B cell (primary cell): ENCODE measurements at regions not wholly inside any gene's neighbourhood (a gene's known extent, or its start where the extent isn't known, plus 50 kb on each side); places are given as distances from the start of the nearest gene placed in this dataset.

Experiments used
- ATAC-seq: fragments of 200-7000 bp; cut with Tn5 transposase; one replicate; pipeline ENCODE4 v1.10.0; 2021; ENCODE audit warnings: low read depth, mild to moderate bottlenecking, moderate number of reproducible peaks, moderate library complexity
- CTCF ChIA-PET: fragments of 350-600 bp; sonication (Branson Sonifier 250); formaldehyde crosslinking; loops from one replicate; lab custom pipeline; 2021; ENCODE audit warnings: antibody characterized with exemption, inconsistent platforms; lab: Charles Lee
- POLR2A ChIA-PET: fragments of 350-600 bp; sonication (Branson Sonifier 250); formaldehyde crosslinking; loops from one replicate; lab custom pipeline; 2021; ENCODE audit warnings: antibody characterized with exemption; lab: Charles Lee
- DNase-seq: peaks from one replicate; pipeline ENCODE4 v3.0.0; 2013
- H2AFZ ChIP-seq: 2 replicates; pipeline ENCODE4 v1.6.1; 2012; ENCODE audit warnings: mild to moderate bottlenecking, low read depth, low read length; ENCODE audit not compliant: insufficient read depth, poor library complexity, severe bottlenecking
- H3K27ac ChIP-seq, 2 donors: 1 replicate in 1 of 2; 2 replicates in 1 of 2; pipeline ENCODE4 v1.5.1; 2012 to 2013; ENCODE audit warnings: low read length in 2 of 2, mild to moderate bottlenecking in 2 of 2, moderate library complexity in 1 of 2
- H3K27me3 ChIP-seq, 4 experiments: fragments of 200-600 bp in 1 of 4; sonication (generic) in 1 of 4; replicated peaks in 1 of 4; 1 replicate in 2 of 4; 2 replicates in 2 of 4; pipeline versions ENCODE4 v1.6.1 to v1.7.0; 2013 to 2016; ENCODE audit warnings: low read length in 3 of 4, mild to moderate bottlenecking in 2 of 4, mixed read lengths in 1 of 4, moderate library complexity in 1 of 4; ENCODE audit not compliant: insufficient read depth in 4 of 4, control insufficient read depth in 3 of 4; ENCODE audit errors: control extremely low read depth in 1 of 4
- H3K36me3 ChIP-seq, 2 experiments: replicated peaks in 1 of 2; 1 replicate in 1 of 2; 2 replicates in 1 of 2; pipeline versions ENCODE4 v1.6.1 to v1.7.1; 2013; ENCODE audit warnings: low read length in 1 of 2; ENCODE audit not compliant: insufficient read depth in 2 of 2, control insufficient read depth in 1 of 2; ENCODE audit errors: control extremely low read depth in 1 of 2, extremely low read depth in 1 of 2
- H3K4me1 ChIP-seq, 2 donors: fragments of 200-600 bp in 1 of 2; sonication (generic) in 1 of 2; 1 replicate in 1 of 2; 2 replicates in 1 of 2; pipeline versions ENCODE4 v1.5.1 to v1.6.1; 2013 to 2017; ENCODE audit warnings: low read length in 2 of 2; ENCODE audit not compliant: control insufficient read depth in 2 of 2, insufficient read depth in 2 of 2
- H3K4me2 ChIP-seq: replicated peaks from 2 replicates; pipeline ENCODE3; 2012; ENCODE audit warnings: mild to moderate bottlenecking, low read depth, low read length; ENCODE audit not compliant: poor library complexity, severe bottlenecking
- H3K4me3 ChIP-seq, 5 experiments: fragments of 200-600 bp in 1 of 5; sonication (generic) in 1 of 5; 1 replicate in 3 of 5; 2 replicates in 2 of 5; pipeline versions ENCODE4 v1.5.1 to v1.7.0; 2011 to 2016; ENCODE audit warnings: low read length in 4 of 5, mild to moderate bottlenecking in 4 of 5, low read depth in 2 of 5, control low read depth in 1 of 5, moderate library complexity in 1 of 5; ENCODE audit not compliant: insufficient read depth in 1 of 5; ENCODE audit errors: control extremely low read depth in 1 of 5, extremely low read depth in 1 of 5
- H3K79me2 ChIP-seq: fragments of 200-600 bp; sonication (generic); one replicate; pipeline ENCODE4 v1.6.0; 2016; ENCODE audit warnings: low read length; ENCODE audit not compliant: control insufficient read depth, insufficient read depth
- H3K9ac ChIP-seq: fragments of 200-600 bp; sonication (generic); 2 replicates; pipeline ENCODE4 v1.6.1; 2017; ENCODE audit warnings: mild to moderate bottlenecking, low read length, moderate library complexity
- H3K9me3 ChIP-seq, 3 donors: one replicate each; pipeline versions ENCODE4 v1.6.1 to v1.7.1; 2013; ENCODE audit warnings: low read length in 2 of 3; ENCODE audit not compliant: control insufficient read depth in 2 of 3, insufficient read depth in 1 of 3; ENCODE audit errors: control extremely low read depth in 1 of 3
- H4K20me1 ChIP-seq: 2 replicates; pipeline ENCODE4 v1.6.0; 2012; ENCODE audit warnings: mild to moderate bottlenecking, low read length; ENCODE audit not compliant: insufficient read depth, control insufficient read depth, poor library complexity, severe bottlenecking
- H3K27ac Mint-ChIP-seq: one replicate; pipeline ENCODE4 v1.8.0; 2021; ENCODE audit warnings: mixed read lengths
- H3K27me3 Mint-ChIP-seq: one replicate; pipeline ENCODE4 v1.8.0; 2021; ENCODE audit warnings: mixed read lengths
- H3K4me1 Mint-ChIP-seq: one replicate; pipeline ENCODE4 v1.8.0; 2021; ENCODE audit warnings: mixed read lengths
- H3K4me3 Mint-ChIP-seq: one replicate; pipeline ENCODE4 v1.8.0; 2021; ENCODE audit warnings: mixed read lengths
- H3K9me3 Mint-ChIP-seq: one replicate; pipeline ENCODE4 v1.8.0; 2022; ENCODE audit warnings: mixed read lengths; ENCODE audit not compliant: insufficient read depth
- CTCF ChIP-seq: fragments of 200-600 bp; IDR thresholded peaks from one replicate; pipeline ENCODE4 v1.8.0; 2022; ENCODE audit warnings: antibody characterized with exemption, mild to moderate bottlenecking
- EZH2 ChIP-seq: IDR thresholded peaks from 2 replicates; pipeline ENCODE4 v1.6.1; 2012; ENCODE audit warnings: borderline replicate concordance, low read depth, mild to moderate bottlenecking, moderate library complexity, low read length; ENCODE audit not compliant: insufficient read depth, poor library complexity, severe bottlenecking
- WGBS: methylation state at CpG from one replicate; pipeline ENCODE4 v1.1.5; 2013; ENCODE audit warnings: missing lambda C conversion rate; ENCODE audit not compliant: insufficient coverage; 5-methylcytosine and 5-hydroxymethylcytosine counted together
- intact Hi-C: fragments of 100-400 bp; cut with micrococcal nuclease; formaldehyde crosslinking; loops from one replicate; pipeline ENCODE4 v1.10.0; 2022

DNA sequence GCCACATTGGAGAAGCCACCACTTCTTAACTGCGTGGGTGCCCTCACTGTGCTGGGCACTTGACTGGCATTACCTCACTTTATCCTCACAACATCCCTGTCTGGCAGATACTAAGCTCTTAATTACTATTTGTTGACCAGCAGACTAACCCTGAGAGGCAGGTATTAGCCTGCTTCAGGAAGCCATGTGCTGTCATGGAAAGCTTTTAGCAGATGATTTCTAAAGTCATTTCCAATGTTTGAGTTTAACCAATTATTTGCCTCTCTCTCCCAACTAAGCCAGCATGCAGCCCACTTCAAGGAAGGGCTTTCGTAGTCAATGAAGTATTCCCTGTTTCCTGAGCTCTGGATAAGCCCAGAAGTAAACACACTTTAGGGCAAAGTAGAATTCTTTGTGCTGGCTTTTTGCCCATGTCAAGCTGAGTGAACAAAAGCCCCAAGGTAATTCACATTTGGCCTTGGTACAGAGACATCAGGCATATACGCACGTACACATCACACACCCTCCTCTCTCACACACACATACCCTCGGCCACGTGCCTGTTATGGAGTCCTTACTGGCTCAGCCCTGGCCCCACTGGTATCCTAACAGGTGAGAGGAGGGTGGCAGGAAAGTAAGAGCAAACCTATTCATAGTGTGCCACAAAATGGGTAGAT lies 108.6 kb downstream of the C1D start:
- no peak overlapping the region for H3K4me3 ChIP-seq
- no peak overlapping the region for H3K4me2 ChIP-seq
- no peak overlapping the region for H3K27ac ChIP-seq
- H3K27me3 ChIP-seq = no peaks in the 10 kb centered on the region
- ChIA-PET CTCF (interaction anchor here (0.7 kb wide), 1 partner anchor 24 kb away, joined by 3 read pairs; no protein-coding TSS in a partner anchor), POLR2A (no interaction called here)
- no peak overlapping the region for H3K9ac ChIP-seq
- H3K36me3 ChIP-seq = no peaks in the 10 kb centered on the region
- ATAC-seq = no peak
- no peak for DNase-seq
- no peak overlapping the region for H3K27ac Mint-ChIP-seq
- H3K79me2 ChIP-seq = no peaks in the 10 kb centered on the region
- peaks cover 6% of the 10 kb centered on the region for H3K4me1 Mint-ChIP-seq
- H3K9me3 Mint-ChIP-seq = peaks cover 2% of the 10 kb centered on the region
- H2AFZ ChIP-seq = no peak overlapping the region
- no peaks in the 10 kb centered on the region for H3K4me1 ChIP-seq
- 100% methylated on average over 1 of the region's 6 CpGs for WGBS
- no peaks in the 10 kb centered on the region for H4K20me1 ChIP-seq
- H3K9me3 ChIP-seq = no peaks in the 10 kb centered on the region
- TF ChIP-seq CTCF (no peak), EZH2 (no peak)
- H3K27me3 Mint-ChIP-seq = peaks cover 14% of the 10 kb centered on the region
- no peak overlapping the region for H3K4me3 Mint-ChIP-seq
- intact Hi-C loops = no loop called here

GRCh38 chr2:67955748-67956603 lies 106.8 kb downstream of the C1D start:
- no peak overlapping the region for H3K9ac ChIP-seq
- no peaks in the 10 kb centered on the region for H3K9me3 ChIP-seq
- DNase-seq (no peak), ATAC-seq (no peak)
- H3K27ac ChIP-seq = no peak overlapping the region
- Mint-ChIP-seq H3K27me3 (peaks cover 24% of the 10 kb centered on the region), H3K27ac (no peak overlapping the region), H3K4me1 (peaks cover 2% of the 10 kb centered on the region), H3K4me3 (no peak overlapping the region), H3K9me3 (peaks cover 2% of the 10 kb centered on the region)
- H4K20me1 ChIP-seq = no peaks in the 10 kb centered on the region
- no peaks in the 10 kb centered on the region for H3K79me2 ChIP-seq
- no peak for TF ChIP-seq EZH2
- TF ChIP-seq CTCF = no peak
- CTCF ChIA-PET = no interaction called here
- no peak overlapping the region for H3K4me3 ChIP-seq
- intact Hi-C loops = no loop called here
- H3K4me1 ChIP-seq = no peaks in the 10 kb centered on the region
- no peaks in the 10 kb centered on the region for H3K27me3 ChIP-seq
- H3K4me2 ChIP-seq = no peak overlapping the region
- H3K36me3 ChIP-seq = no peaks in the 10 kb centered on the region
- POLR2A ChIA-PET = no interaction called here
- 100% methylated on average over 3 of the region's 7 CpGs for WGBS
- H2AFZ ChIP-seq = no peak overlapping the region
